Kidney epithelial cell (primary cell): ENCODE measurements at regions not wholly inside any gene's neighbourhood (a gene's known extent, or its start where the extent isn't known, plus 50 kb on each side); places are given as distances from the start of the nearest gene placed in this dataset.

Experiments used
- DNase-seq: peaks from one replicate; pipeline ENCODE4 v3.0.0-alpha.2; 2010; ENCODE audit warnings: low read depth
- H3K27me3 ChIP-seq: 2 replicates; pipeline ENCODE4 v1.6.0; 2011; ENCODE audit warnings: low read length; ENCODE audit not compliant: control insufficient read depth, insufficient read depth
- H3K36me3 ChIP-seq: 2 replicates; pipeline ENCODE4 v1.5.1; 2011; ENCODE audit warnings: low read length; ENCODE audit not compliant: control insufficient read depth, insufficient read depth
- H3K4me3 ChIP-seq: 2 replicates; pipeline ENCODE4 v1.5.1; 2011; ENCODE audit warnings: low read depth, mild to moderate bottlenecking, control low read depth, low read length
- CTCF ChIP-seq: IDR thresholded peaks from 2 replicates; pipeline ENCODE4 v1.5.1; 2011; ENCODE audit warnings: mild to moderate bottlenecking, moderate library complexity, low read length, control low read depth, inconsistent platforms; ENCODE audit not compliant: insufficient read depth, poor library complexity, severe bottlenecking

GRCh38 chr18:71989616-71990015 is 554.5 kb downstream of the CBLN2 start:
- no peaks in the 10 kb centered on the region for H3K36me3 ChIP-seq
- no peak for TF ChIP-seq CTCF
- no peaks in the 10 kb centered on the region for H3K27me3 ChIP-seq
- no peak overlapping the region for H3K4me3 ChIP-seq
- no peak for DNase-seq

- H3K4me3 ChIP-seq: no peak overlapping the region
- DNase-seq: no peak
- H3K36me3 ChIP-seq: no peaks in the 10 kb centered on the region
- TF ChIP-seq CTCF: no peak
- H3K27me3 ChIP-seq: no peaks in the 10 kb centered on the region
Observed at GRCh38 chr18:71986351-71987050, 557.6 kb downstream of the CBLN2 start.

DNA sequence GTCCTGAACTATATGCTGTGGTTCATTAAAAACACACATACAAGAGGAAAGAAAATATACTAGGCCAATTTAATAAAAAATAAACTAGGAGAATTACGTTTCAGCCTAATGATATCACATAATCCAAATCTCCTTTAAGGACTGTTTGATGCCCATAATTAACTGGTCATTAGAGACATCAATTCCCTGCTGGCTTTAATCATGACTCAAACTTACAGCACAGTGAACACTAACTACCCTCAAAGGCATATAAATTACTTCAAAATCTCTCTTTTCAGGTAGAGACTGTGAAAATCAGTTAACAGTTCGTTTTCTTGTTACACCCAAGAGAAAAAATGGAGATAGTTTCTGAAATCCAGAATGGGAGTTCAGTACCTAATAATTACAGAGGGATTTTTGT is 567.4 kb downstream of the CBLN2 start:
- Histone ChIP-seq H3K27me3 (no peaks in the 10 kb centered on the region), H3K36me3 (no peaks in the 10 kb centered on the region), H3K4me3 (no peak overlapping the region)
- no peak for TF ChIP-seq CTCF
- DNase-seq: no peak

DNA sequence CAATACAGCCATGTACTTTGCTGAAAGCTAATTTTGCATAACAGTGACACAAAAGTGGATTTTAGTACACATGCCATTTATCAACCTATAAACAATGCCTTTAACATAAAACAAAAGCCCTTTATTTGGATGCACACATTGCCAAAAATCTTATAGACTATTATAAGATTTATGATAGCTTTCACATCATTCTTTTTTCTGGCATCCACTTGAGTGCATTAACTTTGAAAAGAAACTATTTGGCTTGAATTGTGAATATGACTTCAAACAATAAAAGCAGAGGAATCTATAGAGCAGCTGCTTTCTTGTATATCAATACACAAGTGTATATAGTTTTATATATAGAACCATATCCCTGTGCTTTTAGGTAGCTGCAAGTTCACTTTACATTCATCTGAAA is 577.4 kb downstream of the CBLN2 start:
- no peak for DNase-seq
- no peak for TF ChIP-seq CTCF
- Histone ChIP-seq H3K27me3 (no peaks in the 10 kb centered on the region), H3K36me3 (no peaks in the 10 kb centered on the region), H3K4me3 (no peak overlapping the region)

- no peak for DNase-seq
- no peak overlapping the region for H3K4me3 ChIP-seq
- TF ChIP-seq CTCF: no peak
- H3K27me3 ChIP-seq: no peaks in the 10 kb centered on the region
- H3K36me3 ChIP-seq: no peaks in the 10 kb centered on the region
Observed at GRCh38 chr18:71958605-71959004, 585.5 kb downstream of the CBLN2 start.

DNA sequence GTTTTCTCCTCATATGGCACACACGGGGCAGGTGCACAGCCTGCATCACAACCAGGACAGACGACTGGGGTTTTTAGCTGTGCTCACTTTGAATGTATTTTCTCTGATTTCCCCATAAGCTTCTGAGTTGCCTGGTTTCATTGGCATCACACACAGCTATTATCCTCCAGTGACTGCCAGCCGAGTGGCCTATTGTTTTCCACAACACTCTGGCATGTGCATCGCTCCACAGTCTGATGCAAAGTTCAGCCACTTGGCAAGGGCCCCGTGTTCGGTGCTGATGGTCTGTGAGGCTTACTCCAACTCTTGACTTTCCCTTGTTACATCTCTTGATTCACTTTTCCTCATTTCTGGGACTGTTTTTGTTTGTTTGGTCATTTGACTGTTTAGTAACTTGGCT is 593.1 kb downstream of the CBLN2 start:
- TF ChIP-seq CTCF: no peak

More for the DNA sequence above, 593.1 kb downstream of the CBLN2 start:
- Histone ChIP-seq H3K36me3 (no peaks in the 10 kb centered on the region), H3K27me3 (no peaks in the 10 kb centered on the region), H3K4me3 (no peak overlapping the region)
- DNase-seq: no peak
